Keratinocyte (primary cell): ENCODE measurements at regions not wholly inside any gene's neighbourhood (a gene's known extent, or its start where the extent isn't known, plus 50 kb on each side); places are given as distances from the start of the nearest gene placed in this dataset.
"Not testable (repeated sequence)": the region's sequence is repeated elsewhere in the genome, so short reads cannot be mapped to it uniquely, and the experiment has no call there.

Experiments
- DNase-seq: peaks from one replicate; pipeline ENCODE4 v3.0.0-alpha.2; 2011; ENCODE audit warnings: low read depth, missing footprints, low spot score
- FAIRE-seq: peaks from 2 replicates; lab custom pipeline; 2011; peaks lifted over from hg19 to GRCh38; lab: Jason Lieb, UNC
- H2AFZ ChIP-seq: 2 replicates; pipeline ENCODE4 v1.6.0; 2012; ENCODE audit warnings: low read length, control low read depth, inconsistent platforms; ENCODE audit not compliant: control insufficient read depth
- H3K27ac ChIP-seq: 2 replicates; pipeline ENCODE4 v1.5.1; 2011; ENCODE audit warnings: low read length; ENCODE audit not compliant: control insufficient read depth, insufficient read depth
- H3K27me3 ChIP-seq: 3 replicates; pipeline ENCODE4 v1.6.0; 2011; ENCODE audit warnings: low read length; ENCODE audit not compliant: control insufficient read depth, insufficient read depth; ENCODE audit errors: extremely low read depth
- H3K36me3 ChIP-seq, 2 experiments: 2 replicates in 1 of 2; 3 replicates in 1 of 2; pipeline ENCODE4 v1.5.1; 2011; ENCODE audit warnings: low read length in 2 of 2, mild to moderate bottlenecking in 1 of 2; ENCODE audit not compliant: control insufficient read depth in 2 of 2, insufficient read depth in 2 of 2; ENCODE audit errors: extremely low read depth in 1 of 2
- H3K4me1 ChIP-seq: 3 replicates; pipeline ENCODE4 v1.5.1; 2011; ENCODE audit warnings: low read length; ENCODE audit not compliant: control insufficient read depth, insufficient read depth; ENCODE audit errors: extremely low read depth
- H3K4me2 ChIP-seq: 3 replicates; pipeline ENCODE4 v1.6.0; 2011; ENCODE audit warnings: low read depth, low read length; ENCODE audit not compliant: control insufficient read depth, insufficient read depth; ENCODE audit errors: extremely low read depth
- H3K4me3 ChIP-seq, 3 experiments: fragments of 200-600 bp in 1 of 3; sonication (generic) in 1 of 3; 2 replicates in 2 of 3; 3 replicates in 1 of 3; pipeline ENCODE4 v1.5.1; 2011 to 2016; ENCODE audit warnings: low read length in 3 of 3, mild to moderate bottlenecking in 3 of 3, control low read depth in 2 of 3, inconsistent platforms in 1 of 3, low read depth in 1 of 3, mixed read lengths in 1 of 3, mixed run types in 1 of 3, moderate library complexity in 1 of 3; ENCODE audit not compliant: control insufficient read depth in 2 of 3, insufficient read depth in 2 of 3; ENCODE audit errors: extremely low read depth in 1 of 3
- H3K79me2 ChIP-seq: 2 replicates; pipeline ENCODE4 v1.6.0; 2012; ENCODE audit warnings: low read length; ENCODE audit not compliant: control insufficient read depth, insufficient read depth
- H3K9ac ChIP-seq: 3 replicates; pipeline ENCODE4 v1.6.0; 2011; ENCODE audit warnings: low read length; ENCODE audit not compliant: control insufficient read depth, insufficient read depth; ENCODE audit errors: extremely low read depth
- H3K9me1 ChIP-seq: 3 replicates; pipeline ENCODE4 v1.6.0; 2011; ENCODE audit warnings: low read length; ENCODE audit not compliant: control insufficient read depth, insufficient read depth; ENCODE audit errors: extremely low read depth
- H3K9me3 ChIP-seq: 2 replicates; pipeline ENCODE4 v1.5.1; 2012; ENCODE audit warnings: low read depth, low read length; ENCODE audit not compliant: control insufficient read depth
- H4K20me1 ChIP-seq: 3 replicates; pipeline ENCODE4 v1.6.0; 2011; ENCODE audit warnings: low read length; ENCODE audit not compliant: control insufficient read depth, insufficient read depth; ENCODE audit errors: extremely low read depth
- CTCF ChIP-seq, 3 experiments: IDR thresholded peaks in 1 of 3; conservative IDR thresholded peaks in 1 of 3; optimal IDR thresholded peaks in 1 of 3; 2 replicates in 2 of 3; 3 replicates in 1 of 3; pipeline versions ENCODE3 to v1.5.1; 2011; ENCODE audit warnings: low read length in 3 of 3, mild to moderate bottlenecking in 3 of 3, moderate library complexity in 2 of 3, control low read depth in 1 of 3, inconsistent platforms in 1 of 3; ENCODE audit not compliant: insufficient read depth in 2 of 3; ENCODE audit errors: extremely low read depth in 1 of 3
- EZH2 ChIP-seq: IDR thresholded peaks from one replicate; pipeline ENCODE4 v1.6.1; 2012; ENCODE audit warnings: inconsistent platforms, mild to moderate bottlenecking, low read length, moderate library complexity
- dilution Hi-C: fragments of 300-500 bp; cut with MboI; formaldehyde crosslinking; loops from one replicate; pipeline ENCODE4 v1.7.0; 2020; ENCODE audit warnings: low sequenced_read_pairs; ENCODE audit not compliant: extremely low pct_ligation_motif_present

GRCh38 chr5:1732945-1733344 lies 66.7 kb downstream of the MRPL36 start:
- dilution Hi-C loops: no loop called here

DNA sequence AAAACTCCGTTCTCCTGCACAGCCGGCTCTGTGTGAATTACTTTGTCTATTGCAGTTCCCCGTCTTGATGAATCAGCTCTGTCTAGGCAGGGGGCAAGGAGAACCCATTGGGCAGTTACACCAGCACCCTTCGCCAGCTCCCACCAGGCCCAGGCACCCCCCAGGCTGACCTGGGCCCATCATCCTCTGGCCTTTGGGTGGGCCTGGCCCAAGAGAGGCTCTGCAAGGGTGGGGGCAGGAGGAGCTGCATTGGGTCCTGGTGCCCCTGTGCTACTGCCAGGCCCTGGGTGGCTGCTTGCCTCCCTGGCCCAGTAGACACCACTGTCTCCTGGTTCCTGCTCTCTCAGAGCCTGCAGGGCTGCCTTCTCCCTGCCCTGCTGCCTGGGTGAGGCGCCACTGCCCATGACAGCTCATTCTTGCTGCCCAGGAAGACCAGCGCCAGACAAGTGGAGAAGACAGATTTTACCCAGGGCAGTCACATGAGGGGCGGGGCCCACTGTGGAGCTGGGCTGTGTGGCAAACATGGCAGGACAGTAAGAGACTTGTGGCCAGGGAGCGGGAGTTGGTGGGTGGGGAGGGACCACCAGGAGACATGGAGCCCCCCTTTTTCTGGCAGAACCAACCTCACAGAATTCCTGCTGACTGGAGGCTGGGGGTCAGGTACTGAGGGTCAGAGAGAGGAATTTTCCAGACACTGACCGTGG lies 67.2 kb downstream of the MRPL36 start:
- H3K4me2 ChIP-seq: no peak overlapping the region
- no peak for TF ChIP-seq CTCF (optimal IDR thresholded peaks at IDR 0.05 in 1 of 3, IDR thresholded peaks at IDR 0.05 in 1 of 3, conservative IDR thresholded peaks at IDR 0.05 in 1 of 3; ENCODE audit: extremely low read depth in 1 of 3, insufficient read depth in 2 of 3, low read length in 3 of 3)
- H3K4me1 ChIP-seq: no peaks in the 10 kb centered on the region
- no peaks in the 10 kb centered on the region for H3K36me3 ChIP-seq
- H4K20me1 ChIP-seq: no peaks in the 10 kb centered on the region
- no peak overlapping the region for H2AFZ ChIP-seq
- no peak overlapping the region for H3K4me3 ChIP-seq
- H3K79me2 ChIP-seq: no peaks in the 10 kb centered on the region
- H3K9ac ChIP-seq: no peak overlapping the region
- no peak for FAIRE-seq
- no peak for DNase-seq
- no peak overlapping the region for H3K27ac ChIP-seq
- H3K27me3 ChIP-seq: no peaks in the 10 kb centered on the region
- H3K9me1 ChIP-seq: no peaks in the 10 kb centered on the region
- no peaks in the 10 kb centered on the region for H3K9me3 ChIP-seq
- dilution Hi-C loops: no loop called here

More at GRCh38 chr5:1732945-1733344, 66.7 kb downstream of the MRPL36 start:
- FAIRE-seq (no peak), DNase-seq (no peak)
- H2AFZ ChIP-seq: no peak overlapping the region
- no peaks in the 10 kb centered on the region for H3K9me3 ChIP-seq
- H3K36me3 ChIP-seq: no peaks in the 10 kb centered on the region
- H3K79me2 ChIP-seq: no peaks in the 10 kb centered on the region
- no peak overlapping the region for H3K4me3 ChIP-seq
- no peak overlapping the region for H3K27ac ChIP-seq
- no peaks in the 10 kb centered on the region for H3K4me1 ChIP-seq
- H3K9ac ChIP-seq: no peak overlapping the region
- no peak overlapping the region for H3K4me2 ChIP-seq
- H3K9me1 ChIP-seq: no peaks in the 10 kb centered on the region
- TF ChIP-seq CTCF (optimal IDR thresholded peaks at IDR 0.05 in 1 of 3, IDR thresholded peaks at IDR 0.05 in 1 of 3, conservative IDR thresholded peaks at IDR 0.05 in 1 of 3; ENCODE audit: extremely low read depth in 1 of 3, insufficient read depth in 2 of 3, low read length in 3 of 3): no peak
- TF ChIP-seq EZH2: no peak
- H4K20me1 ChIP-seq: no peaks in the 10 kb centered on the region
- H3K27me3 ChIP-seq: no peaks in the 10 kb centered on the region

GRCh38 chr5:1731855-1732237 lies 67.8 kb downstream of the MRPL36 start:
- H3K4me1 ChIP-seq, H3K36me3 ChIP-seq, DNase-seq, H2AFZ ChIP-seq, H4K20me1 ChIP-seq, H3K9ac ChIP-seq, H3K9me3 ChIP-seq, H3K9me1 ChIP-seq, H3K4me2 ChIP-seq, H3K27ac ChIP-seq, H3K4me3 ChIP-seq, dilution Hi-C loops, H3K79me2 ChIP-seq, FAIRE-seq, H3K27me3 ChIP-seq: not testable (repeated sequence)
